K562 (cell line): ENCODE measurements at regions not wholly inside any gene's neighbourhood (a gene's known extent, or its start where the extent isn't known, plus 50 kb on each side); places are given as distances from the start of the nearest gene placed in this dataset.
A peak's percentile ranks its signal among the peaks of the same experiment; 100 is the strongest.

Source experiments
- ATAC-seq: fragments of 200-7000 bp; cut with Tn5 transposase; 3 replicates; pipeline ENCODE4 v1.9.1; 2020; ENCODE audit warnings: moderate library complexity
- BruUV-seq: library from RNA; stranded (reverse); fragments of 400-500 nt; replicated peaks from 2 replicates; lab custom pipeline; 2021; lab: Mats Ljungman, UMichigan
- CTCF ChIA-PET: fragments of 300-600 bp; formaldehyde crosslinking; extraction: SDS; loops from one replicate; lab custom pipeline; 2021; ENCODE audit warnings: low intra/inter-chr PET ratio; lab: Yijun Ruan, JAX
- POLR2A ChIA-PET: fragments of 300-600, 350-650 bp; sonication (Branson Sonifier 250); formaldehyde crosslinking; extraction: SDS; loops from one replicate; lab custom pipeline; 2021; ENCODE audit warnings: antibody characterized with exemption, inconsistent platforms; lab: Yijun Ruan, JAX
- DNase-seq, 4 experiments: peaks; one replicate each; pipeline versions ENCODE4 v3.0.0 to v3.0.0-alpha.2; 2011 to 2018; ENCODE audit warnings: low spot score in 3 of 4, mixed read lengths in 3 of 4; ENCODE audit errors: extremely low read depth in 1 of 4
- FAIRE-seq: peaks from 2 replicates; lab custom pipeline; 2011; peaks lifted over from hg19 to GRCh38; lab: Jason Lieb, UNC
- H2AFZ ChIP-seq: 2 replicates; pipeline ENCODE4 v1.6.0; 2011; ENCODE audit warnings: low read depth, low read length, control low read depth, inconsistent platforms
- H3K27ac ChIP-seq: fragments of 200-600 bp; 3 replicates; pipeline ENCODE4 v1.8.0; 2011; ENCODE audit warnings: low read depth, mild to moderate bottlenecking, control low read depth, inconsistent platforms, low read length, moderate library complexity, mixed read lengths; ENCODE audit errors: extremely low read depth
- H3K27me3 ChIP-seq, 2 experiments: fragments of 300-600 bp in 1 of 2; 2 replicates in 1 of 2; 3 replicates in 1 of 2; pipeline versions ENCODE4 v1.6.0 to v1.8.0; 2011; ENCODE audit warnings: inconsistent platforms in 2 of 2, low read length in 2 of 2, mild to moderate bottlenecking in 1 of 2, mixed read lengths in 1 of 2, moderate library complexity in 1 of 2; ENCODE audit not compliant: control insufficient read depth in 2 of 2, insufficient read depth in 2 of 2
- H3K36me3 ChIP-seq: fragments of 300-600 bp; 3 replicates; pipeline ENCODE4 v1.8.0; 2011; ENCODE audit warnings: mild to moderate bottlenecking, low read length, inconsistent platforms; ENCODE audit not compliant: control insufficient read depth, insufficient read depth
- H3K4me1 ChIP-seq, 2 experiments: fragments of 200-600 bp in 1 of 2; replicated peaks in 1 of 2; 2 replicates in 1 of 2; 3 replicates in 1 of 2; pipeline versions ENCODE4 v1.5.1 to v1.8.0; 2011; ENCODE audit warnings: inconsistent platforms in 2 of 2, low read length in 2 of 2, mild to moderate bottlenecking in 1 of 2, mixed read lengths in 1 of 2, moderate library complexity in 1 of 2; ENCODE audit not compliant: control insufficient read depth in 2 of 2, insufficient read depth in 2 of 2
- H3K4me2 ChIP-seq: 2 replicates; pipeline ENCODE4 v1.6.1; 2011; ENCODE audit warnings: low read length, control low read depth, inconsistent platforms, mixed read lengths; ENCODE audit not compliant: insufficient read depth
- H3K4me3 ChIP-seq: fragments of 200-600 bp; sonication (generic), shearing (Covaris generic); 2 replicates; pipeline ENCODE4 v1.5.1; 2016; ENCODE audit warnings: control low read depth, inconsistent platforms
- H3K79me2 ChIP-seq: fragments of 200-600 bp; 3 replicates; pipeline ENCODE4 v1.8.0; 2011; ENCODE audit warnings: low read length, inconsistent platforms; ENCODE audit not compliant: control insufficient read depth, insufficient read depth
- H3K9ac ChIP-seq, 2 experiments: 2 replicates each; pipeline versions ENCODE4 v1.6.0 to v1.6.1; 2011; ENCODE audit warnings: low read depth in 2 of 2, low read length in 2 of 2, control low read depth in 1 of 2, inconsistent platforms in 1 of 2, mild to moderate bottlenecking in 1 of 2, mixed read lengths in 1 of 2; ENCODE audit not compliant: insufficient read depth in 1 of 2
- H3K9me1 ChIP-seq: one replicate; pipeline ENCODE4 v1.6.0; 2011; ENCODE audit warnings: inconsistent platforms, mild to moderate bottlenecking, low read length, moderate library complexity; ENCODE audit not compliant: control insufficient read depth, insufficient read depth
- H3K9me3 ChIP-seq: replicated peaks from 2 replicates; pipeline ENCODE4 v1.5.1; 2011; ENCODE audit warnings: low read depth, low read length, inconsistent platforms; ENCODE audit not compliant: control insufficient read depth, insufficient read depth
- H4K20me1 ChIP-seq: replicated peaks from 2 replicates; pipeline ENCODE4 v1.6.1; 2011; ENCODE audit warnings: low read length, inconsistent platforms, mixed read lengths; ENCODE audit not compliant: control insufficient read depth, insufficient read depth
- BRD9 ChIP-seq: fragments of 450-650 bp; IDR thresholded peaks from 2 replicates; pipeline ENCODE4 v1.6.1; 2018; ENCODE audit warnings: low read depth; ENCODE audit not compliant: partially characterized antibody
- EWSR1 ChIP-seq: fragments of 450-650 bp; IDR thresholded peaks from 2 replicates; pipeline ENCODE4 v1.6.1; 2018; ENCODE audit warnings: borderline replicate concordance, mild to moderate bottlenecking, low read depth, moderate library complexity; ENCODE audit not compliant: partially characterized antibody
- KLF13 ChIP-seq: fragments of 450-650 bp; IDR thresholded peaks from 2 replicates; pipeline ENCODE4 v1.6.1; 2016; ENCODE audit warnings: missing genetic modification characterization, low read depth, mild to moderate bottlenecking, missing compliant biosample characterization, moderate library complexity, borderline replicate concordance
- NFIC ChIP-seq: fragments of 450-650 bp; IDR thresholded peaks from 2 replicates; pipeline ENCODE4 v1.6.1; 2017; ENCODE audit warnings: mild to moderate bottlenecking, inconsistent platforms
- POLR2AphosphoS5 ChIP-seq: IDR thresholded peaks from 2 replicates; pipeline ENCODE4 v1.6.1; 2011; ENCODE audit warnings: mild to moderate bottlenecking, low read depth, low read length, moderate library complexity; ENCODE audit not compliant: control insufficient read depth, insufficient read depth
- ZNF184 ChIP-seq: sonication (generic); formaldehyde crosslinking; IDR thresholded peaks from 2 replicates; pipeline ENCODE4 v1.5.0; 2020; ENCODE audit warnings: missing genetic modification reagents
- ZNF3 ChIP-seq: fragments of 250-450 bp; sonication (Bioruptor Pico); IDR thresholded peaks from 2 replicates; pipeline ENCODE4 v1.5.0; 2021; ENCODE audit warnings: mild to moderate bottlenecking, moderate library complexity
- WGBS: fragments of 100-300 bp; shearing (Covaris generic); methylation state at CpG from one replicate; pipeline ENCODE4 v1.1.6; 2016; ENCODE audit warnings: low coverage, mixed read lengths; ENCODE audit not compliant: insufficient coverage; ENCODE audit errors: missing lambda C conversion rate; 5-methylcytosine and 5-hydroxymethylcytosine counted together
- in situ Hi-C: fragments of 300-500 bp; cut with MboI; formaldehyde crosslinking; loops from 4 replicates; pipeline ENCODE4 v1.15.0; 2018; ENCODE audit warnings: inconsistent platforms, mixed read lengths
- intact Hi-C: fragments of 100-400 bp; cut with micrococcal nuclease; formaldehyde crosslinking; loops from 2 replicates; pipeline ENCODE4 v1.14.2; 2022

DNA sequence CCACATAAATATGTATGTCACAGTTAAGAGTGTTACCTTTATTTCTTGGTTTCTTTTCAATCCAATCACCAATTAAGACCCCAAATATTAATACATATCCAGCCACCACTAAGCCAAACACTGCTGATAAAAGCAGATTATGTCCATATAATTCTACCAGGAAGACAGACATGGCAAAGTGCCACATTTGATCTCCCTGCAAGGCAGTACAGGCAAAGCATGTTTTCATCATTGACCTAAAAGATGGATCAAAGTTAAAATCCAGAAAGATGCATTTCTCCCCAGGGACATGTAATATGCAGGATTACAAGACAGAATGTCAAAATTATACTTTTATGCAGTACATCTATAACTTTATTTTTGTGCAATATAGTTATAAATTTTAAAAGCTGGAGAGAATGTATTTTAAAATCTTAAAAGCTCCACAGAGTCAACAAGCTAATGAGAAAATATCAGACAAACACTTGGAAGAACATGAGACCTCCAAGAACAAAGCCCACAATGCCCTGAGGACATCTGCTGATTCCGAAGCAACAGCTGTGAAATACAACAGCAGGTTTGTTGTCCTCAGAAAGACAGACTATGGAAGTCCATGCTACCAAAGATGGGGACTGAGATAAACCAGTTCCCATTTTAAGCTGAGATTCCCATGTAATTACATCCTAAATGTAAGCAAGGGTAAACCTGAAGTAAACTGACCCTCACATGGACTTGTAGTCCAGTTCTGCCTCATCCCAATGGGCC lies 54.5 kb upstream of the TOMM7 start:
- Histone ChIP-seq H4K20me1 (no peaks in the 10 kb centered on the region), H2AFZ (no peak overlapping the region), H3K9me3 (peaks cover 3% of the 10 kb centered on the region; the same call in 1 of the 2 replicates), H3K9me1 (no peaks in the 10 kb centered on the region), H3K4me1 (no peaks in the 10 kb centered on the region), H3K9ac (no peak overlapping the region), H3K4me2 (no peak overlapping the region), H3K4me3 (no peak overlapping the region), H3K36me3 (no peaks in the 10 kb centered on the region), H3K79me2 (no peaks in the 10 kb centered on the region), H3K27ac (no peak overlapping the region), H3K27me3 (0 out of 5 replicates have a peak, but pooled peaks cover 0 to 4% of the 10 kb centered on the region in 2 experiments)
- 18% methylated on average over 1 of the region's 1 CpG for WGBS
- CTCF ChIA-PET: no interaction called here
- ATAC-seq (no peak), DNase-seq (no peak), FAIRE-seq (peak; percentile 32)
- POLR2A ChIA-PET: interaction anchor here (0.9 to 2.5 kb wide), 2 partner anchors 10 to 14 kb away, joined by 3 to 12 read pairs; no protein-coding TSS in a partner anchor
- TF ChIP-seq ZNF3: no peak
- no peak for TF ChIP-seq BRD9
- 0 out of 2 replicates have a peak, but pooled peaks have one; percentile 18 for TF ChIP-seq NFIC
- TF ChIP-seq KLF13 (tag): no peak
- TF ChIP-seq POLR2AphosphoS5: no peak
- TF ChIP-seq ZNF184 (CRISPR knock-in tag): no peak
- no peak for TF ChIP-seq EWSR1
- BruUV-seq: no TSS peak
- intact Hi-C loops (no loop called here), in situ Hi-C loops (no loop called here)
